Stomach smooth muscle (tissue), 2 donors: ENCODE measurements at regions not wholly inside any gene's neighbourhood (a gene's known extent, or its start where the extent isn't known, plus 50 kb on each side); places are given as distances from the start of the nearest gene placed in this dataset.
"Not testable (repeated sequence)": the region's sequence is repeated elsewhere in the genome, so short reads cannot be mapped to it uniquely, and the experiment has no call there.

Experiments
- H3K27ac ChIP-seq: one replicate; pipeline ENCODE4 v1.7.0; 2013; ENCODE audit warnings: mild to moderate bottlenecking, low read length, inconsistent platforms
- H3K27me3 ChIP-seq, 2 donors: one replicate each; pipeline ENCODE4 v1.7.0; 2013; ENCODE audit warnings: low read length in 2 of 2; ENCODE audit not compliant: insufficient read depth in 2 of 2, control insufficient read depth in 1 of 2
- H3K36me3 ChIP-seq, 2 donors: one replicate each; pipeline ENCODE4 v1.7.0; 2013; ENCODE audit warnings: low read length in 2 of 2; ENCODE audit not compliant: control insufficient read depth in 2 of 2, insufficient read depth in 2 of 2
- H3K4me1 ChIP-seq: one replicate; pipeline ENCODE4 v1.7.0; 2013; ENCODE audit warnings: low read length; ENCODE audit not compliant: control insufficient read depth, insufficient read depth
- H3K4me3 ChIP-seq, 2 donors: one replicate each; pipeline ENCODE4 v1.7.0; 2013; ENCODE audit warnings: low read length in 2 of 2
- H3K9ac ChIP-seq, 2 donors: one replicate each; pipeline ENCODE4 v1.7.0; 2013; ENCODE audit warnings: low read length in 2 of 2, mild to moderate bottlenecking in 1 of 2
- H3K9me3 ChIP-seq, 2 donors: one replicate each; pipeline ENCODE4 v1.7.0; 2013; ENCODE audit warnings: low read length in 2 of 2; ENCODE audit not compliant: control insufficient read depth in 2 of 2
- donor health status: healthy.
- donor health status: Pancreatic carcinoma.

- no peaks in the 10 kb centered on the region for H3K27me3 ChIP-seq
- H3K27ac ChIP-seq, result no peak overlapping the region
- H3K4me3 ChIP-seq, result no peak overlapping the region
- H3K9me3 ChIP-seq, result no peaks in the 10 kb centered on the region
- no peaks in the 10 kb centered on the region for H3K36me3 ChIP-seq
- no peak overlapping the region for H3K9ac ChIP-seq
- H3K4me1 ChIP-seq, result no peaks in the 10 kb centered on the region
Measured at GRCh38 chr13:37302686-37303085, 197.2 kb upstream of the CSNK1A1L start.

GRCh38 chr13:37295573-37295972 lies 190.1 kb upstream of the CSNK1A1L start:
- Histone ChIP-seq H3K4me1 (no peaks in the 10 kb centered on the region), H3K9ac (no peak overlapping the region), H3K36me3 (no peaks in the 10 kb centered on the region), H3K9me3 (no peaks in the 10 kb centered on the region), H3K27me3 (no peaks in the 10 kb centered on the region), H3K27ac (no peak overlapping the region), H3K4me3 (no peak overlapping the region)

DNA sequence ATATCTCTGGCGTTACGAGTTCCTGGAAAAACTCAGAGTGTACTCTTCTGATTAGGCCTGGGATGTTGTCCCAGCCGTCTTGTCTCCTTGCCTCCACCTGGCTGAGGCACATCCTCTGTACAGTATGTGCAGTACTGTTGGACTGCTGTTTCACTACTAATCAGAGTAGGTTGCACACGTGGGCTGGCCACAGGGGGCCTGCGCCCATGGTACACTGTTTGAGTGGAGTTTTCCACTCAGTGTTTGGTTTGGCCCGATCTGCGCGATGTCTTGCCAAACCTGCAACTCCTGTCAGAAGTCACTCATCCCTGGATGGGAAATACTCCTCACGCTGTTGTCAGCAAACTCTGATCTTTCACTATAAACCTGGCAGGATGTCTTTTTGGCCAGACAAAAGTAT lies 189.6 kb upstream of the CSNK1A1L start:
- Histone ChIP-seq H3K9me3 (no peaks in the 10 kb centered on the region), H3K4me3 (no peak overlapping the region), H3K27me3 (no peaks in the 10 kb centered on the region), H3K27ac (no peak overlapping the region), H3K9ac (no peak overlapping the region), H3K4me1 (no peaks in the 10 kb centered on the region), H3K36me3 (no peaks in the 10 kb centered on the region)

- H3K4me1 ChIP-seq, result no peaks in the 10 kb centered on the region
- no peak overlapping the region for H3K27ac ChIP-seq
- H3K27me3 ChIP-seq, result no peaks in the 10 kb centered on the region
- no peak overlapping the region for H3K9ac ChIP-seq
- no peaks in the 10 kb centered on the region for H3K36me3 ChIP-seq
- no peak overlapping the region for H3K4me3 ChIP-seq
- no peaks in the 10 kb centered on the region for H3K9me3 ChIP-seq
Measured at GRCh38 chr13:37294472-37294871, 189.0 kb upstream of the CSNK1A1L start.

- Histone ChIP-seq H3K9ac (no peak overlapping the region), H3K27ac (no peak overlapping the region), H3K27me3 (no peaks in the 10 kb centered on the region), H3K4me1 (no peaks in the 10 kb centered on the region), H3K9me3 (no peaks in the 10 kb centered on the region), H3K36me3 (no peaks in the 10 kb centered on the region), H3K4me3 (no peak overlapping the region)
Measured at GRCh38 chr13:37293295-37293694, 187.8 kb upstream of the CSNK1A1L start.

- no peak overlapping the region for H3K4me3 ChIP-seq
- H3K9ac ChIP-seq, result no peak overlapping the region
- no peak overlapping the region for H3K27ac ChIP-seq
- H3K9me3 ChIP-seq, result no peaks in the 10 kb centered on the region
- no peaks in the 10 kb centered on the region for H3K36me3 ChIP-seq
- no peaks in the 10 kb centered on the region for H3K27me3 ChIP-seq
- no peaks in the 10 kb centered on the region for H3K4me1 ChIP-seq
Measured at GRCh38 chr13:37290716-37291505, 185.4 kb upstream of the CSNK1A1L start.

GRCh38 chr13:37289212-37289935 lies 183.9 kb upstream of the CSNK1A1L start:
- no peaks in the 10 kb centered on the region for H3K4me1 ChIP-seq
- H3K27me3 ChIP-seq, result no peaks in the 10 kb centered on the region
- H3K4me3 ChIP-seq, result no peak overlapping the region
- no peak overlapping the region for H3K27ac ChIP-seq
- H3K9ac ChIP-seq, result no peak overlapping the region
- H3K36me3 ChIP-seq, result no peaks in the 10 kb centered on the region
- H3K9me3 ChIP-seq, result no peaks in the 10 kb centered on the region

DNA sequence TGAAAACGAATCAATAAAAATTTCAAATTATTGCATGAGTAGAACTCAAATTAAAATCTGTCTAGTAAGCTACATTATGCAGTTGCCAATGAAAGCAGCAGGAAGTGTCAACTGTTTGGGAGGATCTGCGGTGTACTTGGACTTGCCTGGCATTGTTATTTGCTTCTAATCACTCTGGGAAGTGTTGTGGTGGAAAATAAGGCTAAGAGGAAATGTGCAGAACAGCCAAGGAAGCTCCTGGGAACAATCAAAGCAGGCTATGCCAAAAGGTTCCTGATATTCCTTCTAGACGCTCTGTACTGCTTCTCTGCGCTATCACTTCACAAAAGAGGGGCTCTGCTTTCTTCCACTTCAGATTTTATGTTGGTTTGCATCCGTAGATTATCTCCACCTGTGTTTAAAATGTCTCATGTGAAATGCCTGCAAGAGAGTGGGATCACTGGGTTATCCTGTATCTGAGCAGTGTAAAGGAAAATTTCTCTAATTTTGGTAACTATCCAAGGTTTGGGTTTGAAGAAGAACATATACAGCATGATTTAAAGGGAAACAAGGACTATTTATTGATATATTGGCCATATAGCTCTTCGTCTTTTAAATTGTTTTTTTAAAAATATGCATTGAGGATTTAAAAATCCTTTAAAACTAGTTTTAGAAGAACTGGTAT lies 182.7 kb upstream of the CSNK1A1L start:
- no peaks in the 10 kb centered on the region for H3K4me1 ChIP-seq
- H3K9me3 ChIP-seq, result no peaks in the 10 kb centered on the region
- H3K9ac ChIP-seq, result no peak overlapping the region
- H3K27ac ChIP-seq, result no peak overlapping the region
- H3K27me3 ChIP-seq, result no peaks in the 10 kb centered on the region
- H3K4me3 ChIP-seq, result no peak overlapping the region
- H3K36me3 ChIP-seq, result no peaks in the 10 kb centered on the region

DNA sequence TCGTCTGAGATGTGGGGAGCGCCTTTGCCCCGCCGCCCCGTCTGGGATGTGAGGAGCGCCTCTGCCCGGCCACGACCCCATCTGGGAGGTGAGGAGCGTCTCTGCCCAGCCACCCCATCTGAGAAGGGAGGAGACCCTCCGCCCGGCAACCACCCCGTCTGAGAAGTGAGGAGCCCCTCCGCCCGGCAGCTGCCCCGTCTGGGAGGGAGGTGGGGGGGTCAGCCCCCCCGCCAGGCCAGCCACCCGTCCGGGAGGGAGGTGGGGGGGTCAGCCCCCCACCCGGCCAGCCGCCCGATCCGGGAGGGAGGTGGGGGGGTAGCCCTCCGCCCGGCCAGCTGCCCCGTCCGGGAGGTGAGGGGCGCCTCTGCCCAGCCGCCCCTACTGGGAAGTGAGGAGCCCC lies 174.8 kb upstream of the CSNK1A1L start:
- H3K4me3 ChIP-seq, H3K9ac ChIP-seq, H3K4me1 ChIP-seq, H3K27me3 ChIP-seq, H3K36me3 ChIP-seq, H3K27ac ChIP-seq, H3K9me3 ChIP-seq: not testable (repeated sequence)

DNA sequence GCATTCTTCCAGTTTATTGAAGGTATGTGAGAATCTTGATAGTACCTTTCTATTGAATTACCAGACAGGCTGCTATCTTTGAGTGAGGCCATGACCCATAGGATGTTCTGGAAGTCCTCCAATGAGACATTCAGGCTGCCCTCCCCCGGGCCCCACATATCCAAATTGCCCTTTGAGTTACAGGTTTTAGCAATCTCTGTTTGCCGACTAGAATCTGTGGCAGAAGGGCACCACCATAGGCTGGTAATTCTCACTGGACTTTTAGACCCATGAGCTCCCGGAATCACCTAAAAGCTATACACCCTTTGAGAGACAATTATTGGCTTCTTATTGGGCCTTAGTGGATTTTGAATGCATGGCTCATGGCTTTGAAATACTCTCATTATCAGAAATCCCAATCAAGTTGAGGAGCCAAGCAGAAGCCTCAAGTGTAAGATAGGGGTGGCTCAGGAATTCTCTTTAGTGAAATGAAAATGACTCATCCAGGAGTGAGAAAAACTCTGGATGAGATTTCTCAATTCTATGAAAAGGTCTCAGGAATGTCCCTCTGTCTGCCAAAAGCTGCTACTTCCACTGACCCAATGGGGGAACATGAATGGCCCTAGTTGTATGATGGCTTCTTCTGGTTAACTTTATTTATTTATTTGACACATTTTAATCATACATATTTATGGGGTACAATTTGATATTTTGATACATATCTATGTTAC lies 172.1 kb upstream of the CSNK1A1L start:
- no peaks in the 10 kb centered on the region for H3K9me3 ChIP-seq
- no peaks in the 10 kb centered on the region for H3K27me3 ChIP-seq
- H3K36me3 ChIP-seq, result no peaks in the 10 kb centered on the region
- no peak overlapping the region for H3K27ac ChIP-seq
- H3K9ac ChIP-seq, result no peak overlapping the region
- no peak overlapping the region for H3K4me3 ChIP-seq
- H3K4me1 ChIP-seq, result no peaks in the 10 kb centered on the region
